ENCODE measurements at regions not wholly inside any gene's neighbourhood (a gene's known extent, or its start where the extent isn't known, plus 50 kb on each side); places are given as distances from the start of the nearest gene placed in this dataset.

DNA sequence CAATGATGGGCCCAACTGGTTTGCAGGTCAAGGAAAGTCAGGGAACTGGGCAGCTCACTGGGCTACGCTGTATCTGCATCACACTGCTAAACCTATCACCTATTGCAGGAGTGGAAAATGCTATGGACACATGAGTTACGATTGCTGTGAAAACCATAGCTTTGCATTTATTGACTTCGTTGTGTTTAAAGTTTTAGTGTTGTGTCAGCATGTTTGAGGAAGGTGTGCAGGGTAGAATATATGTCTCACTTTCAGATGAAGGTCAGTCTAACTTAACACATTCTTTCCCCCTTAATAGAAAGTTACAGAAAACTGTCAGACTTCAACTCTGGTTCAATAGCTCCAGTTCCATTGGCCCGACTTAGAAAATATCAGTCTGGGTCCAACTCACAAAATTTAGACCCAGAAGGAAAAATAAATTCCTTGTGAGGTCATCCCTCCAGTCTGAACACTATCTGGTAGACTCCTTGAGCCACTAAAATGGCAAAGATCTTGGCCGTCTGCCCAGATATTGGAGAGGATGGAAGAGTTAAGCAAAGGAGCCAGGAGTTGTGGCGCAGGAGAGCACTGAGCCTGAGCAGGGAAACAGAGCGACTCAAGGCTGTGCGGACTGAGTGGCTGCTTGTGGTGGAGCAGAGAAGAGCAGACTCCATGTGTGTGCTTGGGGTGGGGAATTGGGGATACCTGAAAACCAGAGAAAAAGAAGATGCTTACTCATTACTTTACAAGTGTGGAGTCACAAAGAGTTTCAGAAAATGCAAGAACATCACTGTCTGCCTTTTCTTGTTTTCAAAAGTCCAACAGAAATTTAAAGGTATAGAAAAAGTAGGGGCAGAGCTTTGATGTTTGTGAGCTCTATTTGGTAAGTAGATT lies 518.5 kb downstream of the FGF9 start:
- DNase-seq (ENCODE audit: low read depth in 2 of 2): no peak

GRCh38 chr13:22193070-22193469 lies 522.2 kb downstream of the FGF9 start:
- DNase-seq (ENCODE audit: low read depth in 2 of 2): no peak

DNA sequence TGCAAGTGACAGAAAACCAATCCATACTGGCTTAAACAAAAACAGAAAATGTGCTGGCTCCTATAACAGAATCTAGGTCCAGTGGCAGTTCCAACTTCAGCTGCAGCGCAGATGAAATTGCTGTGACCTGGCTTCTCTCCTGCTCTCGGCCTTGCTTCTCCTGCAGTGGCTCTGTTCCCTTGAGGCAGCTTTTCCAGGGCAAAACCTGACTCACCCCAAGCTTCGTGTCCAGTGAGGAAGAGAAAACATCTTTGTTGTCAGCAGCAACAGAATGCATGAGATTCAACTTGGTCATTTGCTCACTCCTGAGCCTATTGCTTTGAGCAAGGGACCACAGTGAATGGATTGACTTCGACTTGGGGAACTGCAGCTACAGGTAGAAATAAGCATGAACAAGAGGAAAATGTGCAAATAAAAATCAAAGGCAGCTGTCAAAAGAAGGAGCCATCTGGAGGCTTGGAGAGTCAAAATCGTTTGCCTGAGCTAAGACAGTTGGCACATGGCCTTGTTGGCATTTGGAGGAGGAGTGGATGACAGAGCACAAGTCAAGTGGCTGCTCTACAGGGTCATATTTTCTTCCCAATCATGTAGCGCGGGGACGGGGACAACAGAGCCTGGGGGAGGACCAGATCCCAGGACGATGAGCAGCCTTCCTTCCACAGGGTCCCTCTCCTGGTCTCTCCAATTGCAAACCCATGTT lies 523.4 kb downstream of the FGF9 start:
- DNase-seq (ENCODE audit: low read depth in 2 of 2): no peak

GRCh38 chr13:22195726-22196125 lies 524.9 kb downstream of the FGF9 start:
- DNase-seq (ENCODE audit: low read depth in 2 of 2): no peak

GRCh38 chr13:22196777-22197176 lies 525.9 kb downstream of the FGF9 start:
- DNase-seq (ENCODE audit: low read depth in 2 of 2): no peak

DNA sequence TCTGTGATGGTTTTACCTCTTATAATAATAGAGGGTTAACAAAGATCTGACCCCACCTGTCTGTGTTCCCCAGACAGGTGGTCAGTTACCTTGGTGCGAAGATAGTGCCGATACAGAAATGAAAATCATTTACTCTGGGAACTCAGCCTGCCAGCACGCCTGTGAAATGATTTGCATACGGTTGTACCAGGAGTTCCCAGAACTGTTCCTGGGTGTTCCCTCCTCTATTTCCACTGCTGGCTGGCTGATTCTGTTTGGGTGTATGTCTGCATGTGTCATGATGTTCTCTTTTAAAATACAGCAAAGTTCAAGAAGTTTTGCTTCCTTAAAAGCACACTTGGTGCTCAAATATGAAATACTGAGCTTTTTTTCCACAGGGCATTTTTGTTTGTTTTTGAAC lies 527.1 kb downstream of the FGF9 start:
- DNase-seq (ENCODE audit: low read depth in 2 of 2): no peak

DNA sequence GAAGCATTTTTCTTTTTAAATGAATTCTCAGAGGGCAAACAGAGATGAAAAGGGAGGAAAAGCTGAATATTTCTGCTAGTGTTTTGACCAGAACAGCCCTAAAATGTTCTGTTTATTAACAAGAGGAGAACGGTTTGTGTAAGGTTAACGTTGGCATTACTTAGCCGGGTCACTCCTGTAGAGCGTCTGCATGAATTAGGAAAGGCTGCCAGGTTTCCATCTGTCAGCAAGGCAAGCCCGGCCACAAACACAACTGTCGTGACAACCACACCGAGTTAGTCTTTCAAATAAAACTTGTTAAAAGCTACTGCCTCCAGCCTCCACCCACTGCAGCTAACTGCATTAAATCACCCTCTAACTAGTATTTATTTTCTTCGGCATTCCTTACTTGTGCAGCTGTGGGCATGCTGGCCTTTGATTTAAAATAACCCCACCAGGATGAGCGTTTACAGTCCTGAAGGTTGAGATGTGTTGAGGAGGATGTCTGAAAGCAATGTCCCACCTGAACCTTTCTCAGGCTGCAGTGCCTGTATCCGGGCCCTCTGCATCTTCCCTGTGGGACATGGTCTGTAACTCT lies 527.9 kb downstream of the FGF9 start:
- no peak for DNase-seq (ENCODE audit: low read depth in 2 of 2)

GRCh38 chr13:22200440-22200839 lies 529.6 kb downstream of the FGF9 start:
- DNase-seq (ENCODE audit: low read depth in 2 of 2): no peak

DNA sequence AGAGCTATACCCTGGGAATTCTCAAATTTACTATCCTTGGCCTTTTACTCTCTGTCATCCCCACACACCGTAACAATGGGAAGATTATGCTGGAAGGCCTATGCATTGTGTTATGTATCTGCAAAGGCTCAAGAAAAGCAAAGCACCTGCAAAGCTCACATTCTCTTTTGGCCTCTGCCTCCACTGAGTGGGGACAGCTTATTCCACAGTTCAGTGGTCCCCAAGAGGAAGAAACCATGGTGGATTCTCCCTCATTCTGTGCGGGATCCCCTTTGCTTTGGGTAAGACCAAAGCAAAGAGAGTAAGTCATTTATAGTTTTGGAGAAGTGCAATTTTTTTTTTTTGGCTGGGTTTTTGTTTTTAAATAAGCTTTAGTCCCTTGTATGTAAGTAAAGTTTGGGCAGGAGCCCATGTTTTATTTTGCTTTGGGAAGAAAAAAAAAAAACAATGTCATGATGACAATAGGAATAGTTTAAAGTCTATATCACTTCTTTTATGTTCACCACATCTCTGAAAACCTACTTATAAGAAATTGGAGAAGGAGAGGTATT lies 530.6 kb downstream of the FGF9 start:
- DNase-seq (ENCODE audit: low read depth in 2 of 2): no peak

GRCh38 chr13:22210134-22210930 lies 539.5 kb downstream of the FGF9 start:
- DNase-seq (ENCODE audit: low read depth in 2 of 2): no peak

DNA sequence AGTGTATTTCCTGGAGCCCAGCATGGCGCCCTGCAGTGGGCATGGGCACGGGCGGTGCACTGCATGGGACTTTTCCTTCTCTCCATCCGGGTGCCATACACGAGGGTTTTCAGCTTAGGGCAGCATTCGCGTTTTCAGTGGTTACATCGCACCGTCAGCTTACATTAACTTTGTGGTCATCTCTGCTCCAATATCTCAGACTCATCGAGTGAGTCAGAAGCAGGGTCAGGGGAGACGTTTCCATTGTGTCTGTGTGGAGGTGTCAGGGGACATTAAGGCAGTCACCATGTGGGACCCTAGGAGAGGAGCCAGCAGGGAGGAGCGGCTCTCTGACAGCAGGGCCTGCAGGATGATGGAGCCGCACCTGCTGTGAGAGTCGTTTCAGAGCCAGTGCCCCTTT lies 541.0 kb downstream of the FGF9 start:
- DNase-seq (ENCODE audit: low read depth in 2 of 2): no peak

GRCh38 chr13:22212576-22212975 lies 541.7 kb downstream of the FGF9 start:
- DNase-seq (ENCODE audit: low read depth in 2 of 2): no peak

- DNase-seq (ENCODE audit: low read depth in 2 of 2): no peak
Observed at GRCh38 chr13:22214184-22214583, 543.3 kb downstream of the FGF9 start.

DNA sequence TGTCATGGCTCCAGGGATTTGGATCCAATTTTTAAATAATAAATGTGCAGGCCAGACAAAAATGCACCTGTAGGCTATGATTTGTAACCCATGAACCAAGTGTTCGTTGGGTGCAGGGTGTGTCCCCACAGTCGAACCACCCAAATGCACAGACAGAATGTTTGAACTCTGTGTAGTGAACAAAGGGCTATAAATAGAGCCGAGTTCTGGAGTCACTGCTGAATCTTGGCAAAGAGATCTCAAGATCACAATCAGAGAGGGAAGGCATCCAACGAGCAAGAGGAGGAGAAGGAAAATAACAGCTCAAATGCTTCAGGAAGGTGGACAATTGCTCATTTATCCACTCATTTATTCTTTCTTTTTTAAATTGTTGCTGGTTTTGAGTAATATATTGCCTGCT lies 547.9 kb downstream of the FGF9 start:
- no peak for DNase-seq (ENCODE audit: low read depth in 2 of 2)

DNA sequence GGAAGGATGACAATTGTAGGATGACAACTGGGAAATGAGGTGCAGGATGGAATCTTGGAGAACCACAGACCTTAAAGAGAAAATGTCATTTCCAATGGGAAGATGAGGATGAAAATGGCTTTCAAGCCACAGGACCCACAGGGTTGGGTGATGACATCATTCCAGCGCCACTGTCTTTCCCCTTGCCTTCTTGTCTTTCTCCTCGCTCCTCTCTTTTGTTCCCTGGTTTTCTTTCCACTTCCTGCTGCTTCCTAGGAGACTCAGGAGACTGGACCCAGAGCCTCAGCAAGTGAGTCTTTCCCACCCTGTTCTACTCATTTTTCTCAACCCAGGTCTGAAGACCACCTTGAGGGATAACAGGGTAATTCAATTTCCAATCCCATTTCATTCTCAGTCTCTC lies 548.8 kb downstream of the FGF9 start:
- no peak for DNase-seq (ENCODE audit: low read depth in 2 of 2)

- DNase-seq (ENCODE audit: low read depth in 2 of 2): no peak
Observed at GRCh38 chr13:22220151-22221135, 549.6 kb downstream of the FGF9 start.

- DNase-seq (ENCODE audit: low read depth in 2 of 2): no peak
Observed at GRCh38 chr13:22223411-22223810, 552.5 kb downstream of the FGF9 start.

DNA sequence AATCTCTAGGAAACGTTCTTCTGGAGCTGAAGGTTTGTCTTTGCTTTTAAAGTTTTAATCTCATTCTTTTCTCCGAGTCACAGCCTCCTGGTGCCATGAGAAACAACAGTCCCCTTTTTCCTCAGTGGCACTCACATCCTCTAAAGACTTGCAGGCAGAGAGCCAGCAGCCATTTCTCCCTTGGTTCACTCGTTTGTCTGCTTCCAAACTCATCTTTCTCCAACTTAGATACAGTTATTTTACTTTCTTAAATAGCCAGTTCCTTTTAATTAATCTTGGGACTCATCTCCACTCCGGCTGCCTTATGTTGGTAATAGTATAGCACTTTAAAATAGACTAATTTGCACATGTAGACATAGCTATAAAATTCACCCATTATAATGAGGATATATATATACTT lies 555.2 kb downstream of the FGF9 start:
- no peak for DNase-seq (ENCODE audit: low read depth in 2 of 2)

DNA sequence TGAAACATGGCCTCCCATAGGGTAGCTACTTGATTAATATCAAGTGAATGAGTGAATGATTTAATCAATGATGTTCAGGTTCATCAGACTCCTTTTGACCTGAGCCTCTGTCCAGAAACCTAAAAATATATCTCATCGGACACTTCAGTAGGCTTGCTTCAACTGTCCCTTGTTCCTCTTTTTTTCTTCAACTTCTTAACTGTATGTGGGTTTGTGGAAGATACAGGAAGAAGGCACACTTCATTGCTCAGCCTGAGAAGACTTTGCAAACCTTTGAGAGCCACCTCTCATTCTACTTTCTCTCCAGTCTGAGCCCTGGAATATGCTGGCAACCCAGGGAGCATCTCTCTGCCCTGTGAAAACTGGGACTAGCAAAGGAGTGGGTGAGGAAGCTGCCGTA lies 557.0 kb downstream of the FGF9 start:
- DNase-seq (ENCODE audit: low read depth in 2 of 2): no peak

- DNase-seq (ENCODE audit: low read depth in 2 of 2): no peak
Observed at GRCh38 chr13:22229916-22230315, 559.0 kb downstream of the FGF9 start.

DNA sequence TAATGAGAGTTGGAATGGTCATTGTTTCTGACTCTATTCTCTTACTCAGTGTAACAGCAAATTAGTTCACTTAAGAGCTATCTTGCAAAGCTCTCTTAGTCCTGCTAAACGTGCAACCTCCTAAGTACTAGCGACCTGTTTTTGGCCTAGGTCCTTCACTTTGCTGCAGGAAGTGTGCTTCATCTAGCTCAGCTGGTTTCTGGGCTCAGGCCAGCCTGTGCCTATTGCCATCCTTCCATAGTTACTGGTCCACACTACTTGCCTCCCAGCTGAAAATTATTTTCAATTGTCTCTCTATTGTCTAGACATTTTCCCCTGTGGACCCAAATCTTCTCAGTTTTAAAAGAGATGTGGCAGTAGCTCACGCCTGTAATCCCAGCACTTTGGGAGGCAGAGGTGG lies 561.3 kb downstream of the FGF9 start:
- DNase-seq (ENCODE audit: low read depth in 2 of 2): no peak
